Type B pancreatic cell (in vitro differentiated cells): ENCODE measurements at regions not wholly inside any gene's neighbourhood (a gene's known extent, or its start where the extent isn't known, plus 50 kb on each side); places are given as distances from the start of the nearest gene placed in this dataset.

Experiments
- DNase-seq: peaks from one replicate; pipeline ENCODE4 v3.0.0; 2021; ENCODE audit warnings: mixed read lengths; ENCODE audit not compliant: unreplicated experiment; ENCODE audit errors: extremely low spot score
- H3K27ac Mint-ChIP-seq: 2 replicates; pipeline ENCODE4 v1.8.0; 2021; ENCODE audit warnings: mild to moderate bottlenecking, mixed read lengths
- H3K27me3 Mint-ChIP-seq: 2 replicates; pipeline ENCODE4 v1.8.0; 2021; ENCODE audit warnings: mixed read lengths
- H3K36me3 Mint-ChIP-seq: 2 replicates; pipeline ENCODE4 v1.8.0; 2021; ENCODE audit warnings: mixed read lengths
- H3K4me1 Mint-ChIP-seq: one replicate; pipeline ENCODE4 v1.8.0; 2021; ENCODE audit warnings: mixed read lengths; ENCODE audit not compliant: unreplicated experiment
- H3K4me3 Mint-ChIP-seq: 2 replicates; pipeline ENCODE4 v1.8.0; 2021; ENCODE audit warnings: mild to moderate bottlenecking, mixed read lengths
- H3K9me3 Mint-ChIP-seq: 2 replicates; pipeline ENCODE4 v1.8.0; 2021; ENCODE audit warnings: mixed read lengths
- TF ChIP-seq, protein P1 (sequence below): fragments of 200-600 bp; sonication (generic); conservative IDR thresholded peaks from 2 replicates; pipeline ENCODE4 v1.5.0; 2021; ENCODE audit warnings: antibody characterized with exemption, mild to moderate bottlenecking

- no peak for DNase-seq
- H3K36me3 Mint-ChIP-seq: no peaks in the 10 kb centered on the region
- H3K27me3 Mint-ChIP-seq: peaks cover 4% of the 10 kb centered on the region
- H3K27ac Mint-ChIP-seq: no peak overlapping the region
- no peak overlapping the region for H3K4me3 Mint-ChIP-seq
- H3K9me3 Mint-ChIP-seq: no peaks in the 10 kb centered on the region
- TF ChIP-seq, protein P1, sequence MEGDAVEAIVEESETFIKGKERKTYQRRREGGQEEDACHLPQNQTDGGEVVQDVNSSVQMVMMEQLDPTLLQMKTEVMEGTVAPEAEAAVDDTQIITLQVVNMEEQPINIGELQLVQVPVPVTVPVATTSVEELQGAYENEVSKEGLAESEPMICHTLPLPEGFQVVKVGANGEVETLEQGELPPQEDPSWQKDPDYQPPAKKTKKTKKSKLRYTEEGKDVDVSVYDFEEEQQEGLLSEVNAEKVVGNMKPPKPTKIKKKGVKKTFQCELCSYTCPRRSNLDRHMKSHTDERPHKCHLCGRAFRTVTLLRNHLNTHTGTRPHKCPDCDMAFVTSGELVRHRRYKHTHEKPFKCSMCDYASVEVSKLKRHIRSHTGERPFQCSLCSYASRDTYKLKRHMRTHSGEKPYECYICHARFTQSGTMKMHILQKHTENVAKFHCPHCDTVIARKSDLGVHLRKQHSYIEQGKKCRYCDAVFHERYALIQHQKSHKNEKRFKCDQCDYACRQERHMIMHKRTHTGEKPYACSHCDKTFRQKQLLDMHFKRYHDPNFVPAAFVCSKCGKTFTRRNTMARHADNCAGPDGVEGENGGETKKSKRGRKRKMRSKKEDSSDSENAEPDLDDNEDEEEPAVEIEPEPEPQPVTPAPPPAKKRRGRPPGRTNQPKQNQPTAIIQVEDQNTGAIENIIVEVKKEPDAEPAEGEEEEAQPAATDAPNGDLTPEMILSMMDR: no peak
- H3K4me1 Mint-ChIP-seq: no peaks in the 10 kb centered on the region
Observed at GRCh38 chr2:17299891-17300540, 218.2 kb downstream of the RAD51AP2 start.

- no peaks in the 10 kb centered on the region for H3K36me3 Mint-ChIP-seq
- TF ChIP-seq, protein P1: no peak
- H3K4me3 Mint-ChIP-seq: no peak overlapping the region
- no peaks in the 10 kb centered on the region for H3K9me3 Mint-ChIP-seq
- H3K4me1 Mint-ChIP-seq: no peaks in the 10 kb centered on the region
- H3K27ac Mint-ChIP-seq: no peak overlapping the region
- no peak for DNase-seq
- peaks cover 4% of the 10 kb centered on the region for H3K27me3 Mint-ChIP-seq
Observed at GRCh38 chr2:17298453-17298852, 219.8 kb downstream of the RAD51AP2 start.

DNA sequence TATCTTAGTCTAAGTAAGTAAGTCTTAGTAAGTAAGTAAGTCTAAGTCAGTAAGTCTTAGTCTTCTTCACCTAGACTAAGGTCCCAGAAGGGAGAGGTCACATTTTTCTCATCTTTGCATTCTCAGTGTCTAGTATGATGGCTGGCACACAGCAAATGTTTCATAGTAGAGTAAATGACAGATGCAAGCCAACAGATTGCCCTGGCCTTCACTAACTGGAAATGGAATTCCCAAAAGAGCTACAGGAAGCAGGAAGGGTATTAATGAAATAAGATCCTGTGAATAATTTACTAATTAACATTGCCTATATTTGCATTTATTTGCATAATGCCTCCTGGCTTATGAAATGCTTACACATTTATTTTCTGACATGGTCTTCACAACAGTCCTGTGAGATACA is 221.6 kb downstream of the RAD51AP2 start:
- Mint-ChIP-seq H3K4me1 (no peaks in the 10 kb centered on the region), H3K27ac (no peak overlapping the region), H3K9me3 (no peaks in the 10 kb centered on the region), H3K27me3 (peaks cover 4% of the 10 kb centered on the region), H3K36me3 (no peaks in the 10 kb centered on the region), H3K4me3 (no peak overlapping the region)
- TF ChIP-seq, protein P1: no peak
- DNase-seq: no peak

DNA sequence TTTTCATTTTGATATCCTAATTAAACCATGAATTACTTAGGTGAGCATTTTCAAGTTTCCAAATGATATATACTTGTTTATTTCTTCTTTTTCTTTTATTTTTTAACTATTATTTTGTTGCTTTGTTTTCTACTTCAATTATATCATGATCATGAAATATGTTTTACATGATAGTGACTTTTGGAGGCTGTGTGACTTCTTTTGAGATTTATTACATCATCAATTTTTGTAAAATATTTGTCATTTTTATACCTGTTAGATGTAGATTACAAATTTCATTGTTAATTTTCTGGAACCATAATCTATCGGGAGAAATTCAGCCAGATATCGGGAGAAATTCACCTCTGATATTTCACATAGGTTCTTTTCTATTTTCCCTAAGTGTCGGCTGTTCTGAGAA is 228.6 kb downstream of the RAD51AP2 start:
- no peak for DNase-seq
- no peak overlapping the region for H3K4me3 Mint-ChIP-seq
- H3K36me3 Mint-ChIP-seq: no peaks in the 10 kb centered on the region
- no peaks in the 10 kb centered on the region for H3K27me3 Mint-ChIP-seq
- TF ChIP-seq, protein P1: no peak
- no peaks in the 10 kb centered on the region for H3K9me3 Mint-ChIP-seq
- no peaks in the 10 kb centered on the region for H3K4me1 Mint-ChIP-seq
- no peak overlapping the region for H3K27ac Mint-ChIP-seq

DNA sequence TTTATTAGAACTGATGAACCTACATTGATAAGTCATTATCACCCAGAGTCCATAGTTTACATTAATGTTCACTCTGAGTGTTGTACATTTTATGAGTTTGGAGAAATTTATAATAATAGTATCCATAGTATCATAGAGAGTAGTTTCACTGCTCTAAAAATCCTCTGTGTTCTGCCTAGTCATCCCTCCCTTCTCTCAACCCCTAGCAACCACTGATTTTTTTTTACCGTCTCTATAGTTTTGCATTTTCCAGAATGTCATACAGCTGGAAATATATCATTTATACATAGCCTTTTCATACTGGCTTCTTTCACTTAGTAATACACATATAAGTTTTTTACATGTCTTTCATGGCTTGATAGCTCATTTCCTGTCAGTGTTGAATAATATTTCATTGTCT is 231.1 kb downstream of the RAD51AP2 start:
- no peak overlapping the region for H3K27ac Mint-ChIP-seq
- H3K27me3 Mint-ChIP-seq: no peaks in the 10 kb centered on the region
- TF ChIP-seq, protein P1: no peak
- no peaks in the 10 kb centered on the region for H3K36me3 Mint-ChIP-seq
- H3K4me1 Mint-ChIP-seq: no peaks in the 10 kb centered on the region
- no peaks in the 10 kb centered on the region for H3K9me3 Mint-ChIP-seq
- no peak overlapping the region for H3K4me3 Mint-ChIP-seq
- DNase-seq: no peak

- no peak for DNase-seq
- H3K27me3 Mint-ChIP-seq: no peaks in the 10 kb centered on the region
- no peak overlapping the region for H3K27ac Mint-ChIP-seq
- TF ChIP-seq, protein P1: no peak
- no peak overlapping the region for H3K4me3 Mint-ChIP-seq
- H3K4me1 Mint-ChIP-seq: no peaks in the 10 kb centered on the region
- no peaks in the 10 kb centered on the region for H3K9me3 Mint-ChIP-seq
- H3K36me3 Mint-ChIP-seq: no peaks in the 10 kb centered on the region
Observed at GRCh38 chr2:17282826-17283225, 235.4 kb downstream of the RAD51AP2 start.
